HG03565 (cell line): ENCODE measurements at regions not wholly inside any gene's neighbourhood (a gene's known extent, or its start where the extent isn't known, plus 50 kb on each side); places are given as distances from the start of the nearest gene placed in this dataset.

Experiments
- ATAC-seq: cut with Tn5 transposase; IDR thresholded peaks from one replicate; pipeline ENCODE4 v1.9.1; 2021; ENCODE audit warnings: mild to moderate bottlenecking, moderate library complexity; ENCODE audit not compliant: unreplicated experiment

DNA sequence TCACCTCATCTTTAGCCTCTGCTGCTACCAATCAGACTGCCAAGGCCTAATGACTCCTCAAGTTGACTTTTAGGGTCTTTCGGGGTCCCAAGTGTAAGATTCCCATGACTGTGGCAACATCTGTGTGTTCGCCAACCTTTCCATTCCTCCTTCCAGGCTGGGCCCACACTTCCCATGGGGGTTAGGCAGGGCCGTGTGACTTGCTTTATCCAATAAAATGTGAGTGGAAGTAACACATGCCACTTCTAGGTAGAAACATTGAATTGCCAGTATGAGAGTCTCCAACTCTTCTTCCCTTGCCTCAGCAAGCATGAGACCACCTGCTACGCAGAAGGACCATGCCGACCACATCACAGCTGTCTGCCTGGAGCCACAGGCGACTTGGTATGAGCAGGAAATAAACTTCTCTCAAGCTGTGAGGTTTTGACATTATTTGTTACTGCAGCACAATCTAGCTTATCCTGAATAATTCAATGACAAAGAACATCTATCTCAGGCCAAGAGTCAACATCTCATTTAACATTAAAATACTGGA is 190.4 kb upstream of the IER5L start:
- no peak for ATAC-seq

DNA sequence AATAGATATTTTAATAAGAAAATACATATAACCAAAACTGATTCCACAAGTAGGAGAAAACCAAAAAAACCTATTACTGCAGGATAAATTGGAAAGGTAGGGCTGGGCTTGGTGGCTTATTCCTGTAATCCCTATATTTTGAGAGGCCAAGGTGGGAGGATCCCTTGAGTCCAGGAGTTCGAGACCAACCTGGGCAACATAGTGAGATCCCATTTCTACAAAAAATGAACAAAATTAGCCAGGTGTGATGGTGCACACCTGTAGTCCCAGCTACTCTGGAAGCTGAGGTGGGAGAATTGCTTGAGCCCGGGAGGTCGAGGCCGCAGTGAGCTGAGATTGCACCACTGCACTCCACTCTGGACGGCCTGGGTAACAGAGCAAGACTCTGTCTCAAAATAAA is 189.2 kb upstream of the IER5L start:
- no peak for ATAC-seq

DNA sequence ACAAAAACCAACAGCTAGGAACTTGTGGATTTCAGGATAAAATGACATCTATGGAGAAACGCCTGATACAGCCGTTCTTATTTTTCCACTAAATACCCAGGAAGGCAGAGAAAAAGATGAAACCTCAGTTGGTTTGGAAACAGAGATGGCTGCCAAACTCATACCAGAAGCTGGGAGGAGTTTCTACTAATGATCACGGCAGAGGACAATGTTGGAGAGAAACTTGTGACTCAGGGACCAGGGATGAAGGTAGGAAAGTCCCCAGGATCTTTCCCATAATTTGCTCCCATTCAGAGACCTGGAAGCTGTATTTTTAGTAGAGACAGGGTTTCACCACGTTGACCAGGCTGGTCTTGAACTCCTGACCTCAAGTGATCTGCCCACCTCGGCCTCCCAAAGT is 187.1 kb upstream of the IER5L start:
- no peak for ATAC-seq

DNA sequence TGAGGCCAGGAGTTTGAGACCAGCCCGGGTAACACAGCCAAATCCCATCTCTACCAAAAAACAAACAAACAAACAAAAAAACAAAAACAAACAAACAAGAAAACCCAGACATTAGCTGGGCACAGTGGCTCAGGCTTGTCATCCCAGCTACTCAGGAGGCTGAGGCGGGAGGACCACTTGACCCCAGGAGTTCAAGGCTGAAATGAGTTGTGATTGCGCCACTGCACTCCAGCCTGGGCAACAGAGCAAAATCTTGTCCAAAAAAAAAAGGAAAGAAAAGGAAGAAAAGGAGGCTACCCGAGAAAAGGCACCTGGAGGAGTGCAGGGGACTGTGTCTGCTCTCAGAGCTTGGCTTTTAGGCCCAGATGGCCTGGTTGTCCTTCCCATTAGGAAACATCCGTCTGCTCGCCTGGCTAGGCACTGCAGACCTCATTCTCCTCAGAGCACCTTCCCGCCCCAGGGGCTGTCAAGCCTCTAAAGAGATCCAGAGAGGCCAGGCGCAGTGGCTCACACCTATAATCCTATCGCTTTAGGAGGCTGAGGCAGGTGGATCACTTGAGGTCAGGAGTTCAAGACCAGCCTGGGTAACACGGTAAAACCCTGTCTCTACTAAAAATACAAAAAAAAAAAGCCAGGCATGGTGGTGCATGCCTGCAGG is 185.3 kb upstream of the IER5L start:
- ATAC-seq: no peak

DNA sequence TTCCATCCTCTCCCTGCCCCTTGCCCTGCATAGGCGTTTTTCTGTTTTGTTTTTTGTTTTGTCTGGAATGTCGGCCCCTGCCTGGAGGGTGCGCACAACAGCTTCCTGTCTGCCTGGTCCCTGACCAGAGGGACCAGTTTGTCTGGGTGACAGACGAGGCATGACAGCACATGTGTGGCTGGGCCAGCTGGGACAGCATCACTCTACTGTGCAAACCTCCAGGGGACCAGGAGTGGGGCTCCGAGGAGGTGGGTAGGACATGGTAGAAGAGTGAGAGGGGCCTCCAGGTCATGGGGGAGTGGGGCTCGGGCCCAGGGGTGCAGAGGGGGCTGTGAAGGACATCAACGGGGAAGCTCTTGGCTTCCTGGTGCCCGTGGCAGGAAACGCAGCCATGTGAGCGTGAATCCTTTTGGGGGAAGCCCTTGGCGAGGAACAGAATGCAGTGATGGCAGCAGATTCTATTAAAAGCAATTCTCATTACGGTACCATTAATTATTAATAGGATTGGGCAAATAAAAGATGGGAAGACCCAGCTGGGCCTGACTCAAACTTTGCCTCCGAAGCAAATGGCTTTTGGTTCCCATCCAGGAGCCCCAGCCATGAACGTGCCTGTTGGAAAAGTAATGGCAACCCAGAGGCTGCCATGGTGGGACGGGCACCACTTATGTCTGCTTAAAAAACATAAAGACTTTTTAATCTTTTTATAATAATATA is 184.4 kb upstream of the IER5L start:
- ATAC-seq: no peak

DNA sequence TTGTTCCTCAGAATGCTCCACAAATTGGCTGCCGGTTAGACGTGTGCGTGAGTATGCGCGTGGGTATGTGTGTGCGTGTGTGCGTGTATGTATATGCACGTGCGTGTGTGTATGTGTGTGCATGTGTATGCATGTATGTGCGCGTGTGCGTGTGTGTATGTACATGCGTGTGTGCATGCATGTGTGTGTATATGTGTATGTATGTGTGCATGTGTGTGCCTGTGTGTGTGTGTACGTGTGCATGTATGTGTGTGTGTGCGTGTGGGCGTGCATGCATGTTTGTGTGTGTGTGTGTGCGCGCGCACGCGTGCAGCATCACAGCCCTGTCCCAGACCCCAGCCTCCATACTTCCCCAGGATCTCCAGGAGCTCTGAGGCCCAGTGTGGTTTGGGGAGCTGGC is 183.1 kb upstream of the IER5L start:
- ATAC-seq: no peak

DNA sequence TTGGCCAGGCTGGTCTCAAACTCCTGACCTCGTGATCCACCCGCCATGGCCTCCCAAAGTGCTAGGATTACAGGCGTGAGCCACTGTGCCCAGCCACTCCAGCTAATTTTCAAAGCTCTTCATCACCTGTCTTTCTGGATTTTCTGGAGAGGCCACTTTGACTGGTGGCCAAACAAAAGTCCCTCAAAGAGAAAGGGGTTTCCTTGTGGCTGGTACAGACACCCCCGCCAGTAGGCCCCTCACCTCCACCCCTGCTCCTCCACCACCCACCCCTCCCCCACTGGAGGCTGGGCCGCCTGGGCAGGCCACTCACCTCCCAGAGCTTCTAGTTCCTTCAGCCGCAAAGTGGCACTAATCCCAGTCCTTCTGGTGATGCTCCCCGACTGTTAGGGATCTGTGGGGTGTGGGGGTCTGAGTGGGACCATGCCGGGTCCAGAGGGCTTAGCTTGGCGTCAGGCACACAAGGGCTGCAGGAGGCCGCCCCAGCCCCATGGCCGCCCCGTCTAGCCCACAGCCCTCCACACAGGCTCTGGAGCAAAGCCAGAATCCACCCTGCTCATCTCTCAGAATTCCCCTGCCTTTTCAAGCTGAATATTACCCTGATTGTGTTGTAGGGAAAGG is 182.0 kb upstream of the IER5L start:
- no peak for ATAC-seq

DNA sequence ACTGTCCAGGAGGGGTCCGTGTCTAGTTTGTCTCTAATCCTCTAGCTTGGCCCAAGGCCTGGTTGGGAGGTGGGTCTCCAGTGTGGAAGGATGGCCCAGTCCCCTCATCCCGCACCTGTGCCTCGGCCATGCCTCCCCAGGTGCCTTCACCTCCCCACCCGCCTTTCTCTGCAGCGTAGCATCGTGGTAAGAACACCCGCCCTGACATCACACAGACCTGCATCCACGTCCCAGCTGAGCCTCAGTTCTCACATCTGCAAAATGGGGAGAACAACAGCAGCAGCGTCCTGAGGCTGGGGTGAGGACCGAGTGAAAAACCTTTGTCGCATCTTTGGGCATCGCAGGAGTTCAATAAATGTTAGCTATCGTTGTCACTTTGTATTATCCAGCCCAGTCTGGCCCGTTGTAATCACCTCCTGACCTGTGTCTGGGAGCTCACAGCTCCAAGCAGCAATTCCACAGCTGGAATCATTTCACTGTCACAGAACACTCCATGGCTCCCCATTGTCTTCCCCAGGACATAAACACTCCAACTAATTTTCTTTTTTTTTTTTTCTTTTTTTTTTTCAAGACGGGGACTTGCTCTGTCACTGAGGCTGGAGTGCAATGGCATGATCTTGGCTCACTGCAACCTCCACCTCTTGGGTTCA is 181.2 kb upstream of the IER5L start:
- ATAC-seq: no peak

DNA sequence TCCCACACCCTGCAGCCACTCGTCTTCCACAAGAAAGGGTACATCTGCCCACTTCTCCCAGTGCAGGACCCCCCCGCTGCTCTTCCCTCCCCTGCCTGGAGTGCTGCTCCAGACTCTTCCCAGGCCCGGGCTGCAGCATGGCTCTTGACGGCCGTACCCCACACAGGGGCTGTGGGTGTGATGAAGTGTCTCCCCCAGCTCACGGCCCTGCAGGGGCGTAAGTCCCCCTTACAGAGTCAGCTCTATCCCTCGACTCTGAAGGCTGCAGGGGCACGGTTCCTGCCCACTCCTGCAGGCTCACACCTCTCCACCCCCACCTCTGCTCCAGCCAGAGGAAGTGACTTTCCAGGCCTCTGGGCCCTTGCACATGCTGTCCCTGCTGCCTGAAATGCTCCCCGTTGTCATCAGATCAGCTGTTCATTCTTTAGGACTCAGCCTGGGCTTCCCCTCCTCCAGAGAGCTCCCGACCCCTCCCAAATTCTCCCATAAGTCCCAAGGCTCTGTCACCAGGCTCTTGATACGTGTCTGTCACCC is 180.6 kb upstream of the IER5L start:
- no peak for ATAC-seq

DNA sequence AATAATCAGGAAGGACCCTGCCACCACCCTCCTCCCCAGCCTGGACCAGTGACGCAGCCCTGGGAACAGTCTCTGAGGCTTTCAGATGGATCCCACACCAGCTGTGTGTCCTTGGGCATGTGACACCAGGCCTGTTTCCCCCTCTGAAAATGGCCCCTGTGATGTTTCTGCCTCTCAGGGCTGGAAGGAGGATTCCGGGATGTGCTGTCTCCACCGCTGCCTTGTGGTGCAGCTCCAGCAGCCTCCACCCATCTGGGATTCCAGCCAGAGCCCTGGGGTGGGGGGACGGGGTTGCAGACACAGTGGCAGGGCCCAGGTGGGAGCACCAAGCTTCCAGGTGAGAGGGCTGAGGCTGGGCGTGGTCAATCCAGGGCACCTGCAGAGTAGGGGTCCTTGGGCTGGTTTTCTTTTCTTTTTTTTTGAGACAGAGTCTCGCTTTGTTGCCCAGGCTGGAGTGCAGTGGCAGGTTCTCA is 179.7 kb upstream of the IER5L start:
- ATAC-seq: no peak

DNA sequence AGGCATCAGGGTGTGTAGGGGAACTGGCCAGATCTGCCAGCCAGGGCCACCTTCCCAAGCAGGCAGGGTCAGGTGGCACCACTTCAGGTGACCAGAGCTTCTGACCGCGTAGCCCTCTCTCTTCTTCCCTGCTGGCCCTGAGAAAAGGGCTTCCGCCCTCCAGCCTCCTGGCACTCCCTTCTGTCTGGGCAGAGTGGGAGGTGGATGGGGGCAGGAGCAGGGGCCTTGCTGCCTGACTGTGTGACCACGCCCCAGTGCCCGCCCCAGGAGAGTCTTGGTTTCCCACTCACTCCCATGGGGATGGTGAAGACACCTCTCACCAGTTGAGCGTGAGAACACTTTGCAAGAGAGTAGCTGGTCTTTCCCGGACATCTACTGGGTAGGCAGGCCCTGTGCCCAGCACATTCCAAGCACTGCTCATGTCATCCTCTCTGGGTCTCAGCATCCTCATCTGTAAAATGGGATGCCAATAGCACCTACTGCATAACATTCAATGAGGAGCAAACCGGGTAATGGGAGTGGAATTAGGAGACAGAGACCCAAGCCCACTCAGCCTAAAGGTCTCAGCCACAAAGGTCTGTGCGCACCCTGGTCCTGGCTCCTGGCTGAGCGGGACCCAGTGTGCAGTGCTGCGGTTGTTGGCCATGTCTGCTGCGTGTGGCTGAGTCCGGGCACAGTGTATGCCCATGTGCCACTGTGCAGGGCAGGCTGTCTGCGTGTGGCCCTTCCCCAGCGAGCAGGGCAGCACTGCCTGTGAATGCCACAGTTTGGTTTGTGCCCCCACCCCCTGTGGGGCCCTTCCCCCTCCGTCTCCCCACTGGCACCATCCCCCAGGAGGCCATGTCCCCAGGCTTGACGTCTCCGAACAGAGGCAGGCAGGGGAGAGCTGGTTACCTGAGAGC is 179.1 kb upstream of the IER5L start:
- ATAC-seq: no peak

DNA sequence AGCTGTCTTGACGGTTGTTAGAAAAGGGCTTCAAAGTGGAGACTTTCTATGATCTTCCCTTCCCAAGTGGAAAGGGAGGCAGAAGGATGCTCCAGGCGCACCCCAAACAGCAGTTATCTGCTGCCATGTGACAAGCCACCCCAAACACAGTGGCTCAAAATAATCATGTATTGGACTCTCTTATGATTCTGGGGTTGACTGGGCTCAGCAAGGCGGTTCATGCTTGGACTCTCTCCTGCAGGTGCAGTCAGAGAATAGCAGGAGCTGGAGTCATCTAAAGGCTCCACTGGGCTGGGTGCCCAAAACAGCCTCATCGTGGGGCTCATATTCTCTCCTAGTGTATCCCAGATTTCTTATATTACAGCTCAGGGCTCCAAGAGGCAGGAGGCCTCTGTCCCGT is 177.6 kb upstream of the IER5L start:
- no peak for ATAC-seq

DNA sequence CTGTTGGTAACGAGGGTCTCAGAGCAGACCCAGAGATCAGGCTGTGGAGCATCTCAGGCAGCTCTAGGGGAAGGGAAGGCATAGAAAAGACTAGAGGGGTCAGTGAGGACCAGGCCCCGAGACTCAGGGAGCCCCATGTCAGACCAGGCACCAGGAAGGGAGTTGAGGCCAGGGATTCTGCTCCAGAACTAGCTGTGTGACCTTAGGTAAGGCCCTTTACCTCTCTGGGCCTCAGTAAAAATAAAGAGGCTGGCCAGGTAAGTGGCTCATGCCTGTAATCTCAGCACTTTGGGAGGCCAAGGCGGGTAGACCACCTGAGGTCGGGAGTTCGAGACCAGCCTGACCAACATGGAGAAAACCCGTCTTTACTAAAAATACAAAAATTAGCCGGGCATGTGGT is 176.4 kb upstream of the IER5L start:
- ATAC-seq: no peak

DNA sequence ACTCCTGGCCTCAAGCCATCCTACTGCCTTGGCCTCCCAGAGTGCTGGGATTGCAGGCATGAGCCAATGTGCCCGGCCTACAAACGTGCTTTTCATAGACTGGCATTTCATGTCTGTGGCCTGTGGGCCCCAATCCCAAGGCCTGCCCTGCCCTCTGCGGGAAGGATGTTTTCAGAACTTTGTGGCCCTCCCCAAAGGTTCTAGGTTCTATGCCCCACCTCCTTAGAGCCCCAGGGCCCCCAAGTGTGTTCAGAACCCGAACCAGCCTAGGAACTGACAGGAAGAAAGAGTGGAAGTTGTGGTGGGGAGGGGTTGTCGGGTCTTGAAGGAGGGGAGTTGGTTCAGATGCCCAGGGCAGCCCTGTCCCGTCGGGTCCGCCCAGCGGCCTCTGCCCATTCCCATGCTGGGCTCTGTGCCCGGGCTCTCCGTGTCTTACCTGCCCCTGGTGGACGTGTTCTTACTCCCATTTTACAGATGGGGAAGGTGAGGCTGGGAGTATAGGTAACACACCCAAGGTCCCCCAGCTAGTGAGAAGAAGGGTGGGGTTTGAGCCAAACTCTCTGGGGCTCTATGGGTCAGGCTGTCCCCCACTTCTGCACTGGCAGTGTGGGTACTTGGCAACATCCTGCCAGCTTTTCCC is 175.8 kb upstream of the IER5L start:
- no peak for ATAC-seq

DNA sequence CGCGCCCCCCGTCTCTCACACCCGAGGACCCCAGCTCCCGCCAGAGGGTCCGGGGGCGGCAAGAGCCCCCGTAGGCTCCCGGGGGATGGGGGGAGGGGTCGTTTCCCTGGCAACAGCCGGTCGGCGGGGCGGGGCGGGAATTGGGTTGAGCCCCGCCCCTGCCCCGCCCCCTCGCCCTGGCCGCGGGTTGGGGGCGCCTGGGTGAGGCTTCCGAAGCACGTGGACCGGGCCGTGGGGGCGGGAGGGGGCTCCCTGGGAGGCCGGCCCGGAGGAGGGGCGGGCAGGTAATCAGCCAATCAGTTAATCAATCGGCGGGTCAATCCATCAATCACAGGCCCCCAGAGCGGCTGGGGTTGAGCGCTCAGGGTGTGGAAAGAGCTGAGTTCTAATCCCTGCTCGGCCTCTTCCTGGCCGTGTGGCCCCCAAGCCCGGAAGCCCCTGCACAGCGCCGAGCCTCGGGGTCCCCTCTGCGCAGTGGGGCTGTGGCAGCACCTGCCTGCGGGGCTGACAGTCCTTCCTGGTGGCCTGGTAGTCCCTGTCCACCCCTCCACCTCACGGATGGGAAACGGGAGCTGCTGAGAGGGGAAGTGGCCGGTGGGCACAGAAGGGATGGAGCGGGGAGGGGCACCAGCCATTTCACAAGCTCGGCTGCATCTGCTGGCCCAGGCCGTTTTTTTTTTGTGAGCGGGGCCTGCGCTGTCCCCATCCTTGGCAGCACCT is 174.2 kb upstream of the IER5L start:
- no peak for ATAC-seq

DNA sequence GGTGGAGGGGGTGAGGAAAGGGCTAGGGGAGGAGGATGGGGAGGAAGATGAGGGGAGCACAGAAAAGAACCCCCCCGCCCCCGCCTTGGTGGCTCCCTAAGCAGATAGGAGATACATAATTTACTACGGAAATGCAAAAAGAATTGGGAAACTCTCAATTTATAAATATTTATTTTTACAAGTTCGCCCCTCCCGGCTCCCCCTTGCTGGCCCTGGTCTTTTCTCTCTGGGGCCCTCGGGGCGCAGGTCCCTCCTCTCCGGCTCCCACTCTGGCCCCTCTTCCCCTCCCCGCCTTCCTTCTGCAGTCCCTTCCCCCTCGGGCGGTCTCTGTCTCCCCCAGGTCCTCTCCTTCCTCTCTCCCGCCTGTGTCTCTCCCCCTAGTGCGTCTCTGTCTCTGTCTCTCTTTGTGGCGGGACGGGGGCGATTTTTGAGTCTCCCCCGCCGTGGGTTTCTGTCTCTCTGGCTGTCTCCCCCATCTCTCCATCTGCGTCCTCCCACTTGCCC is 173.6 kb upstream of the IER5L start:
- ATAC-seq: no peak

DNA sequence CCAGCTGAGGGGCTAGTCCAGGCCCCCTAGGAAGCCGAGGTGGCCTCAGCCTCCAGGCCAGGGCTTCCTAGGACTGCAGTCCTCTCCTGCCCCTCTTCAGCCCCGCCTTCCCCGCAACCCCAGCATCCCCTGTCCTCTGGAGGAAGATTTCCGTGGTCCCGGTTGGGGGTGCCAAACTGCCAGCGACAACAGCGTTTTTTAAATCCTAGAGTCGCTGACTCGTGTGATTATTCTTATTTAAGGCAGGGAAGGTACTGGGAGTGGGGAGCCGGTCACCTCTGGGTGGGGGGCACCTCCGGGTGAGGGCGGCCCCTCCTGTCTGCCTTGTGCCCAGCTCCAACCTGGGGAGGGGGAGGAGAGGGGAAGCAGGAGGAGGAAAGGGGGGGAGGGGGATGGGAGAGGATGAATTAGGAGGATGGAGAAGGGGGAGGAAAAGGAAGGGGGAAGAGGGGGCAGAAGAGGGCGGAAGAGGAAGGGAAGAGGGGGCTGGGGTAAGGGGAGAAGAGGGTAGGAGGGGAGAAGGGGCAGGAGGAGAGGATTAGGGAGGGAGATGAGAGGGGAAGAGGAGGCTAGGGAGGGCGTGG is 173.1 kb upstream of the IER5L start:
- no peak for ATAC-seq

DNA sequence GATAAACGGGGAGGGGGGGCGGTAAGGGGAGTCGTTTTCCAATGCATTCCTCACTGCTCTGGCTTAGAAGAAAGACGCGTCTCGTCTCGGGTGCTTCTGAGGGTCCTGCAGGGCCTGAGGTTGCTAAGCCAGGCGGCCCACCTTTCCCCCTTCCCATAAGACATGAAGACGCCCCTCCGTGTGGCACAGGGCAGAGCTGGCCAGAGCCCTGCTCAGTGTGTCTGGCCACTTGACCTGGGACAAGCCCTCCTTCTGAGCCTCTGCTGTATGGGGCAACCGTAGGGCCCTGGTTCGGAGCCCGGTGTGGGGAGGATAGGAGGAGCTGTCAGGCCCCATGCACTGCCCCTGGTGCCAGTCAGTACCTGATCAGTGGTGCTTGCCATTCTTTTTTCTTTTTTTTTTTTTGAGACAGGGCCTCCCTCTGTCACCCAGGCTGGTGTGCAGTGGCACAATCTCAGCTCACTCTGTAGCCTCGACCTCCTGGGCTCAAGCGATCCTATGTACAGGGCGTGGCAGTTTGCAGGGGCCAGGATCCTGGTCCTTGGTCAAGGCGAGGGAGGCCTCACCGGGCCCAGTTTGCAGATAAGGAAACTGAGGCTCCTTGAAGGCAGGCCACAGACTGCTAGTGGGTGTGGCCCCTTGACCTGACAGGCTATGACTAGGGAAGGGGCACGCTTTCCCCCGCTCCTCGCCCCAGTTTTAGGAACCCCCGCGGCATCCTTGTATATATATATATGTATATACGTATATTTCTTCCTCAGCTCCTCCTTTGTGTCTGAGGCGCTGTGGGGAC is 172.3 kb upstream of the IER5L start:
- no peak for ATAC-seq
